ENCODE measurements at regions not wholly inside any gene's neighbourhood (a gene's known extent, or its start where the extent isn't known, plus 50 kb on each side); places are given as distances from the start of the nearest gene placed in this dataset.
"Not testable (repeated sequence)": the region's sequence is repeated elsewhere in the genome, so short reads cannot be mapped to it uniquely, and the experiment has no call there.

DNA sequence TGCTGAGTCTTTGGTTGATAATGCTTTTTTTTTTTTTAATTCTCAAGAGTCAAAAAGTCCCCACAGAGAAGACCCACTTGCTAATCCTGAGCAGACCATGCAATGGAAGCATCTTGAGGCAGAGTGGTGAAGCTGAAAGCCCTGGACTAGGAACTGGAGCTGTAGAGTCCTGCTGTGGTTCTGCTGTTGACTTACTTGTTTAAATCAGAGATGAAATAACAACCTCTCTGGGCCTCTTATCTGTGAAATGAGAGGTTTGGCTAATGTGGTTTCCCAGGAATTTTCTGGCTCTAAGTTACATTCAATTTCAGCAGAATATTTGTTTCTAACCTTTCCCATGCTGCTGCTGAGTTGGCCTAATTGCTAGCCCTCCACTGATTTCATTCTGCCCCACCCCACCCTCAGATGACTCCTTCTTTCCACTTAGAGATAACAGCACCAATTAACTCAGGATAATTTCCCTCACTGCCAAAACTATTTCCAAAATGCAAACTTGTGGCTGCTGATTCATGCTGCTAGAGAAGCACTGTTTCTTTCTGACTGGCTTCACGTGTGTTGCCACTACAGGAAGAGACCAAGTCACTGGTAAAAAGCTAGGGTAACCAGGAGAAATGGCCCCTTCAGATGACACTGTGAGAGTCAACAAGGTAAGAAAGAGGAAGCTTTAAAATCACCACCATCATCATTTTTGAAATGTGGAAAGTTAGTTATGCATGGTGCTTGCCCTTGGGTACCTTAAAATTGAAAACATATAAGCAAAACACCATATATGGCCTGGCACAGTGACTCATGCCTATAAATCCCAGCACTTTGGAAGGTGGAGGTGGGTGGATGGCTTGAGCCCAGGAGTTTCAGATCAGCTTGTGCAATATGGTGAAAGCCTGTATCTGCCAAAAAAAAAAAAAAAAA, 326.4 kb downstream of the DCHS2 start:
- DNase-seq, result no peak

DNA sequence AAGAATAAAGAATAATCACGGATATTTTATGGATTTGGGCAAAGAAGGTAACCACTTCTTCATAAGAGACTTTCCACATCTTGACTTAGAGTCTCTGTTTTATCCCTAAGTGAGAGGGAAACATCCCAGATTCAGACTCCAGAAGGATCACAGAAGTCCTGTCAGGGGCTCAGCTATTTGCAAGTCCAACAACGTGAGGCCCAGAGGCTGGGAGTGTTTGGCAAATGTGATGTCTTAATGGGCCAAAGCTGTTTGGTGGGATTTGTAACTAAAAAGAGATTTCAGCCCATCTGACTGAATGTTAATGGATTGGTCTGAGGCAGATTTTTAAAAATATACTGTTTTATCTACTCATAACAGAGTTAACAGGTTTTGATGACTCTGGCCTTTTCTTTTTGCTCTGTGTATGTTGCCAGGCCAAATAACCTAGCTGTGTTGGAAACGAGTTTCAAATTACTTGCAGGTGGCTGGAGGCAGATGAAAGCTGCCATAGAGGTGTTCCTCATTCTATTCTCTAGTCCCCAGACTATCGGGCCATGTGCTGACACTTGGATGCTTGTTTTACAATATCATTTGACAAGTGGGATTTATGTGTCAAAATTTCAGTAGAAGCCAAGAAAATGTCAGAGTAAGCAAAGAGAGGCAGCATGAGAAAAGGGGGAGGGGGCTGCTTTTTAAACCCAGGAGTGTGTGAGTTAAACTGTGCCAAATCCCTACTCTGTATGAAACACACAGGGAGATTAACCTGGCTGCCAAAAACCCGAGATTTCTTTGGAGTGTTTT, 330.9 kb downstream of the DCHS2 start:
- peak; percentile 57 to 84 for DNase-seq

DNA sequence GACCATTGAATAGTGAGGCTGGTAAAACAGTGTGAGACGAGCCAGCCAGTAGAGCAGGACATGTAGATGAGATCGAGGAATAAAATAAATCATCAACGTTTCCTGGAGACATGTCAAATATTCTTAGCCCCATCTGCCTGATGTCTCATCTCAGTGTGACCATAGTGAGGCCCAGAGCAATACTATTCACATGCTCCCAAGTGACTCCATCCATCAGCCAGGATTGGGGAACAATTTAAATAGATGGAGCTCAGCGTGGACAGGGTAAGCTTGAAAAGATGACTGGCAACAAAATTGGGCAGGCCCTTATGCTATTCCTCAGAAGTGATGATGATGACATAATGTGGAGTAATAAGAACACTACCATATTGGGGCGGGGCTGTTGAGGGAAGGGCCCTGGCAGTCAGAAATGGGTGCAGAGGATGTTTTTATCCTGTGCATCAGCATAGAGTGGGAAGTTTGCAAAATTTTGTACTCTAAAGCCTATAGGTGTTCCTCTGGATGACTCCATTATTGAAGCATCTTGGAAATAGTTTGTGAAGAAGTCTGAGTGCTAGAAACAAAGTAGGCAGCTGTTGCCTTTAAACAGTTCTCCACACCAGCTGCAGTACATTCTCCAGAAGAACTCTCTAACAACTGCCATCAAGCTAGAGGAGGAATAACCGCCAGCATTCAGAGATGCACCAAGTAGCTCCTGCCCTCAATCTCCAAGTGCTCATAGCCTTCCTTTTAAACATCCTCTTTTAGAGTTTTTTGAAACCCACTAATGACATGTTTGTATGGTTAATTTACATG, 333.0 kb downstream of the DCHS2 start:
- DNase-seq, result no peak

DNA sequence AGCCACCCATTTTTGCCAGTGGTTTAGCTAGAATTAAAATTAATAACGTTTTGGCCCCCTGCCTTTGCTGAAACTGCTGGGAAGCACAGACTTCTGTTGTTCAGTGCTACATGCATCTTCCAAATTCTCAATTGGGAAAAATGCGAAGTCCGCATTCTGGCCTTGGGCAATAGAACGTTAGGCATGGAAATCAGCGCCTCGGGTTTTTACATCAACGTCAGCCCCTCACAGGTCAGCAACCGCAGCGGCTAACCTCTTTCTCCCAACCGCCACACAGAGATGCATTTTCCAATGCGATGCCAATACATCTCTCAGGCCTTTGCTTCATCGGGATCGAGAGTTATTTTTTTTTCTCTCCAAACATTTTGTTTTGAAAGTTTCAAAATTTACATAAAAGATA, 339.1 kb downstream of the DCHS2 start:
- no peak for DNase-seq

DNA sequence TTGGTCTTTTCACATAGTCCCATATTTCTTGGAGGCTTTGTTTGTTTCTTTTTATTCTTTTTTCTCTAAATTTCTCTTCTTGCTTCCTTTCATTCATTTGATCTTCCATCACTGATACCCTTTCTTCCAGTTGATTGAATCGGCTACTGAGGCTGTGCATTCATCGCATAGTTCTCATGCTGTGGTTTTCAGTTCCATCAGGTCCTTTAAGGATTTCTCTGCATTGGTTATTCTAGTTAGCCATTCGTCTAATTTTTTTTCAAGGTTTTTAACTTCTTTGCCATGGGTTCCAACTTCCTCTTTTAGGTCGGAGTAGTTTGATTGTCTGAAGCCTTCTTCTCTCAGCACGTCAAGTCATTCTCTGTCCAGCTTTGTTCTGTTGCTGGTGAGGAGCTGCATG, 342.4 kb downstream of the DCHS2 start:
- not testable (repeated sequence) for DNase-seq

DNA sequence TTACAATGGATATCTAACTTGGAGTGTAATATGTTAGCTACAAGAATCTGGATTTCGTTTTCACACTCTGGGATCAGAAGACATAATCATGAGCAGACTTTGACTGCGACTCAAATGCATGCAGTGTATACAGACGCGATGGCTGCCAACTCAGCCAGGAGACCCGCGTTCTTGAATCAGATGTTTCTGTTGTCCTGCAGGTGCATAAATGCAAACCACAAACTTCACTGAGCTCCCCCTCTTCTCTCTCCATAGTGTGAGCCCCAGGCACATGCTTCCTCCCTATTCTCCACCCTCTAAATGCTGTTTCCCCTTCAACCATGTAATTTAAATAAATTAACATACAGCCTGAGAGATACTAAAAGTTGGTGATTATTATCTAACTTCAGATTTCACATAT, 347.9 kb downstream of the DCHS2 start:
- no peak for DNase-seq

DNA sequence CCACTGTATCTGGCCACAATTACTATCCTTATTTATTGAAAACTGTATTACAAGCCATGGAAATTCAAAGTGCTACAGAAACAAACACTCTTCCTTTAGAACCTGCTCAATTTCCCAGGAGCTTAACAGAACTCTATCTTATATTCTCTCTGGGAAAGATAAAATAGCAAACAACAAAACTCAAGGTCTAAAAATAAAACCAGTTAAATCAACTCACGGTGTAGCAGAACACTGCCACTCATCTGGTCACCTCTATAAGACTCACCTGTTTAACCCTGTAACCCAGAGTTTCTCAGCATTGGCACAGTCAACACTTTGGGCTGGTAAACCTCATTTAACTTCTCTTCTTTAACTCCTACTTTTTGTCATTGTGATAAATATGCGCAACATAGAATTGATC, 348.9 kb downstream of the DCHS2 start:
- DNase-seq, result no peak

DNA sequence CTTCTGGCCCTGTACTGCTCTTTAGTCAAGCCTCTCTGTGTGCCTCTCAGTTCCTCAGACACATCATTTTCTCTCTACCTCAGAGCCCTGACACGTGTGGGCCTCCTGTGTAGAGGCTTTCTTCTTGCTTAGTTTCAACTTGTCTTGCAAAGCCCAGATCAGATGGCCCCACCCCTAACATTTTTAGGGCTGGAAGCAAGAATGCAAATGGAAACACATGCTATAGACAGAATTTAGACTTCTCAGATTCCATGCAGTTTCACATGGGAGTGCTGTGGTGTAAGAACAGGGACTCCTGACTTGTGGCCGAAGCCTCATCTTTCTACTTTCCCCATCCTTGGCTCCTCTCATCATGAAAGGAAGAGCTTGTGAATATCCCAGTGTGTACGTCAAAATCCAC, 350.7 kb downstream of the DCHS2 start:
- DNase-seq, result no peak

DNA sequence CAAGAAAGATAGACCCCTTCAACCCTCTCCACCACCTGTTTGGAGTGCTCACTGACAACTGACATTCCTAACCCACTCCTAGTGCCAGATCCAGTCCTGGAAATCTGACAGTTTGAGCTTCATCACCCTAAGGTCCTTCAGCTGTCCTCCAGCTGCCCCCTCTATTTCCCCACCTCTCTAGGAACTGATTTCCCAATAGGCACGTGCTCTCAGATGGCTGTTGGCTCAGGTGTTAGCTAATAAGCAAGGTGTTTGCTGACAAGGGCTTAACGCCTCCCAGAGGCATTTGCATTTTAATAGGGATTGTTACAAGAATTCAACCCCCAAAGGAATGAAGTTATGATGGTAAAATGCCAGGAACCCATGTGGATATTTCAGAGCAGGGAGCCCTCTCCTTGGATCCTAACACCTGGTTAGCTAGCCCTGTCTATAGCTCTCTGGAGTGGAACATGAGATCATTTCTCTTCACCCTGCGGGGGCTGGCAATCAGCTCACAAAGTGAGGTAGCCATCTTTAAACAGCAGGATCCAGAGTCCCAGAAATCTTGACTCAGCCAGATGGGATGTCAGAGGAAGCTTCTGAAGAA, 348.5 kb upstream of the SFRP2 start:
- DNase-seq, result no peak

DNA sequence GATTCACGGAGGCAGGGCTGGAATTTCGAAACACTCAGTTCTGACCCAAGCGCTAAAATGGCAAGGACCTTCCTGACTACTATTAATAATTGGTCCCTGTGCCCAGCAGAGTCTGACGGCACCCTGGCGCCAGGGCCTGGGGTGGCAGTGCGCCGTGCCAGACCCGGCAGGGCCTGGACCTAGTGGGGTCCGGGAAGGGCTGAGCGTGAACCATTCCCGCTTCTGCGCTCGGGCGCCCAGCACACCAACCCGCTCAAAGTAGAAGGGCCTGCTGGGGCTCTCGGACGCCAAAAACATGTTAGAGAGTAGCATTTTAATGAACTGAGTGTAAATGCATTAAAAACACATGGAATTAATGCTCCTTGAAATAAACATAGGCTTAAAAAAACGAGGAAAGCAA, 346.7 kb upstream of the SFRP2 start:
- no peak for DNase-seq

DNA sequence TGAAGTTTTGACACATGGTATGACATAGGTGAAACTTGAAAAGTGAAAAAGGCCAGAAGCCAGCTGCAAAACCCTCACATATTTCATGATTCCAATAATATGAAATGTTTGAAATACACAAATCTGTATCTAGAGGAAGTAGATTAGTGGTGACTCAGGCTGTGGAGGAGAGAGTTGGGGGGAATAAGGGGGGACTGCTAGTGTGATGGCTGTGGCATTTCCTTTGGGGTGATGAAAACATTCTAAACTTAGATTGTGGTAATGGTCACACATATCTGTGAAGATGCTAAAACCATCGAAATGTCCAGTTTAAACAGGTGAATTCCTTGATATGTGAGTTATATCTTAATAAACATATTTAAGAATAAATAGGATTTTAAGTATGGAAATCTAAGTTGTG, 343.5 kb upstream of the SFRP2 start:
- DNase-seq, result no peak

DNA sequence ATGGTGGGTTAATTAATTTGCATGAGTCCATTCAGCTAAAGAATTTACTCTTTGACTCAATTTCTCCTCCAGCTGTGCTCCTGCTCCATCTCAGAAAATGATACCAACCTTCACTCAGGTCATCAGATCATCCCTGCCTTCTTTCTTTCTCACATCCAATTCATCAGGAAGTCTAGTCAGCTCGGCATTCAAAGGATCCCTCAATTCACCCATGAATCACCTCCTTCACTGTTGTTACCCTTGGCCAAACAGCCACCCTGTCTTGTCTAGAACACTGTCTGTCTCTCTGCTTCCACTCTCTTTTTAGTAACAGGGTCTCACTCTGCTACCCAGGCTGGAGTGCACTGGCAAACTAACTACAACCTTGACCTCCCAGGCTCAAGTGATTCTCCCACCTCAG, 337.4 kb upstream of the SFRP2 start:
- no peak for DNase-seq

DNA sequence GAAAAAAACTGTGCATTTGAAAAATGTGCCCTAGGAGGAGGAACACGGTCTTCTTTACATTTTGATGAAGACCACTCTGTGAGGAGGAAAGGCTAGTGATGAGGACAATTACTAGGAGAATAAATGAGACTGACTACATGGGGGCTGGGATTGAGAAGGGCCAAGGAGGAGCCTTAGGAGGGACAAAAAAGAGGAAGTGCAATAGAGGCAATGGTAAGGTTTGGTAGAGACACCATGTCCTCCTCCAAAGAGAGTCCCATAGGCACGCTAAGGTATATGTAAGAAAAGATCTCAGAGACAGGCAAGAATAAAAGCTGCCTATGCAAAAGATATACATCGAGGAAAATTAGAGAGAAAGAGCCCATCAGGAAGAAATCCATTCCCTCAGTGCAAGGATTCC, 336.5 kb upstream of the SFRP2 start:
- DNase-seq, result no peak

DNA sequence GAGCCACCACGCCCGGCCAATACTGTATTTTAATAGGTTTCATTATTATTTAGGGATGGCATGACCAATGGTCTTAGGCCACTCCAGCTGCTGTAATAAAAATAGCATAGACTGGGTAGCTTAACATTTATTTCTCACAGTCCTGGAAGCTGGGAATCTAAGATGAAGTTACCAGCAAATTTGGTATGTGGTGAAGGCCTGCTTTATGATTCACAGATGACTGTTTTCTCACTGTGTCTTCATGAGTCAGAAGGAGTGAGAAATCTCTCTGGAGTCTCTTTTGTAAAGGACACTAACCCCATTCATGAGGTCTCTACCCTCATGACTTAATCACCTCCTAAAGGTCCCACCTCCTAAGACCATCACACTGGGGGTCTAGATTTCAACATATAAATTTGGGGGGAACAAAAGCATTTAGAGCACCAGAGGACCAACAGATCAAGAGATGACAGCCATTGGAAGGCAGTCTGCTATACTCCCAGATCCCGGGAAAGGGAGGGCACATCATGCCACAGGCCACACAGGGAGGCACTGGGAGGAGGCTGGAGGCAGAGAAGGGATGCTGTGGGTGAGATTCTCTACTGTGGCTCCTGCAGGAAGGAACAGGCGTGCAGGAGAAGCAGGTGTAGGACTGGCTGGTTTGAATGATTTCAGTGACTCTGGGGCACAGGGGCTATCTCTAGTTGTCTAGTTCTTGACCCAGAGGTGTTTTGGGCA, 335.8 kb upstream of the SFRP2 start:
- DNase-seq, result no peak

DNA sequence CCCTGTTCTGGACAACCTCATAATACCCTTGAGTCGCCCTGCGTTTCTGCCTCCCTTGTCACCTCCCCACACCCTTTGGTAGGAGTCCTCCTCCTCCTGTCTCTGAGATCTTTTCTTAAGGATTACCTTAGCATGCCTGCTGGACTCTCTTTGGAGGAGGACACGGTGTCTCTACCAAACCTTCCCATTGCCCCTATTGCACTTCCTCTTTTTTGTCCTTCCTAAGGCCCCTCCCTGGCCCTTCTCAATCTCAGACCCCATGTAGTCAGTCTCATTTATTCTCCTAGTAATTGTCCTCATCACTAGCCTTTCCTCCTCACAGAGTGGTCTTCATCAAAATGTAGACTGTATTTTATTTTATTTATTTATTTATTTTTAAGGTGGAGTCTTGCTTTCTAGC, 335.0 kb upstream of the SFRP2 start:
- no peak for DNase-seq

DNA sequence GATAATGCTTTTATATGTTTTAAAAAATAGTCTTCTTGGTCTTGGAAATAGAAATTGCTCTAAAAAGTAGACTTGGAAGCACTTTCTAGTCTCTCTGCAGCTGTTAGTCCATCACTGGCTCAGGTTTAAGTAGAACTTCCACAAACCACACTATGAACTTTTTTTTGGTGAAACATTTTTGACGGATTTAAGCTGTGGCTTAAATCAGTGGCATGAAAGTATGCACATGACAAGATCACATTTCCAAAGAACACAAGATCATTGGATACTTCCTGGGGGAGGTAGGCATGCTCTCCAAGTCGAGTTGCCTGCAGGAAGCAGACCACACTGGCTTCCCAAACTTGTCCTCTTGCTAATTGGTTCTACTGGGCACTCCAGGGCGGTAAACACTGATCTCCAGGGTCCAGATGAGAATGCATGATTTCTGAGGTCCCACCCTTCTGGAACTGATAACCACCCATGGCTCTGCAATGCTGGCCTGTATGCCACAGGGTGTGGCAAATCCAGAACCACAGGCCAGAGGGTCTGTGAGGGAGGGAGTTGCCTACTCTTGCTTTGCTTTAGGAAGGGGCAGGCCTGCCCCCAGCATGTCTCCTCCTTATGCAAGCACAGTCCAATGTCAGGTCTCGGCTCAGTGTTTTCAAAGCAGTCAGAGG, 331.9 kb upstream of the SFRP2 start:
- DNase-seq, result no peak

DNA sequence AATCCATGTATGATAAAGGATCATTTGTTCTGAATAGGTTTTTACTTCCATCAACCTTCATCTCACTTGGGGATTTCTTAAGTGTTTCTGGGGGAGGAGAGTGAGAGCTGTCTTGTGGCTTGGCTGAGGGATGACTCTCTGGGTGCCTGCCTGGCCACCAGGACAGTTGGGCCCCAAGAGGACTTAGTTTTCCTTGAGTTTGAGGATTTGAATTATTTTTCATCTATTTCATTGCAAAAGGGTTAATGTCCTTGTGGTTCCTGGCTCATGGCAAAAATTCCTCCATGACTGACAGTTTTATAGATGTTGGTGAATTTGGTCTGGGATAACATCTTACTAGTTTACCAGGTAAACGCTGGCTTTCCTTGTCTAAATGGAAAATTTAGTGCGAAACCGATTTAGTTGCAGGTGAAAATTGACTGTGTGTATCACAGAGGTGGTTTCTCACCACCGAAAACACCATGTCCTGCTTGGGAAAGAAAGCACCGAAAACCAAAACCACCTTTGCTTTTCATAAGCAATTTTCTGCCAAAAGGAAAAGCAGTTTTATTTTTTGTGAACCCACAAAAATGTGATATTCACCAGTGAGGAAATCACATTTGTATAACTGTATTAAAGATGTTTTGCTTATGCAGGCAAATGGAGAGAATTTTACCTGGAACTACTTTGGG, 331.3 kb upstream of the SFRP2 start:
- no peak for DNase-seq

DNA sequence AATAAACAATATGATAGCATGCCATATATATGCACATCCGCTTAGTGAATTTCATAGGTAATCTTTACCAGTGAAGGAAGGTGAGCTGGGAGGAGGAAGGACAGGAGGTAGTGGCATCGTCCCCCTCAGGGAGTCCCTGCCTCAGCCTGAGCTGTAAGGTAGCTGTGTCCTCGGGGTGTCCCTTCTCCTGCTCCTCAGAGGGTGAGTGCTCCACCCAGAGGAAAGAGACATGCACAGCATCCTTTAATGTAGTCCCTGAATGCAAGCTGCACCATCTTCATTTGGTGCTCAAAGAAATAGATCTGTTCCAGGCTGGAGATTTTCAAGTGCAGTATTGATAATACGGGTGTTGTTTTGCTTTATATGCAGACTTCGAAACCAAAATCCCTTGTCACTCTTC, 330.4 kb upstream of the SFRP2 start:
- DNase-seq, result no peak

DNA sequence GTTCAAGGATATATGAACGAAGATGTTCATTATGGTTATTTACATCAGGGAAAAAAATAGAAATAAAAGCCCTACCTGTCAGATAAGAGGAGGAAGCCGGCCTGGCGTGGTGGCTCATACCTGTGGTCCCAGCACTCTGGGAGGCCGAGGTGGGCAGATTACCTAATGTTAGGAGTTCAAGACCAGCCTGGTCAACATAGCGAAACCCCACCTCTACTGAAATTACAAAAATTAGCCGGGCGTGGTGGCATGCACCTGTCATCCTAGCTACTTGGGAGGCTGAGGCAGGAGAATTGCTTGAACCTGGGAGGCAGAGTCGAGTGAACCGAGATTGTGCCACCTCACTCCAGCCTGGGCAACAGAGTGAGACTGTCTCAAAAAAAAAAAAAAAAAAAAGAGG, 328.8 kb upstream of the SFRP2 start:
- not testable (repeated sequence) for DNase-seq

DNA sequence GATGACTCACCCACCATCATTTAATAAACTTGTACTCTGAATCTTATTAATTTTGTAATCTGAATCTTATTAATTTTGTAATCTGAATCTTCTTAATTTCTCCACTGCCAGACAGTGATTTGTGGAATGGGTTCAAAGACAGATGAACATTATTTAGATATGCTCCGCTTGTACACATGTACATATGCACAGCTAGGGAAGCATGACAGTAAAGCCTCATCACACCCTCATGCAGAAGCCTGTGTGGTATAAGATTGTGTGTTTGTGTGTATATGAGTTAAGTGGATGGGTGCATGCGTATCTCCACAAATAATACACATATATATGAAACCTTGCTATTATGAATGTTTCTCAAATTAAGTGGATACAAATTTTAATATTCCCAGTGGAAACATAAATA, 318.5 kb upstream of the SFRP2 start:
- DNase-seq, result no peak

DNA sequence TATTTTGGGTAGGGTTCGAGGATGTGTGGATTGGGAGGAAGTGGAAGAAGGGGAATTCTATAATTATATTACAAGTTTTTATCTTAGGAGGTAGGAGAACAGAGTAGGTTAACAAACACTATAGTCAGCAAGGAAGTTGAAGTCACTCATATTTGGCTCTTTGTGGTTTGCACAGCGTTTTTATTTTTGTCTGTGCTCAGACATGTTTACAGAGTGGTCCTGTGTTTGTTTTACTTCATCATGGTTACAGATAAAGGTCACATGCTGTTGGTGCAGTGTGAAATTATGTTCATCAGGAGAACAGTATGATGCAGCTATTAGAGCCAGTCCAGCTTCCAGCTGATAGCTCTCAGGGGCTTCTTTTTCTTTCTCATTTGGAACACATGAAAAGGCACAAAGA, 299.9 kb upstream of the SFRP2 start:
- no peak for DNase-seq
